GM19463 (cell line): ENCODE measurements at regions not wholly inside any gene's neighbourhood (a gene's known extent, or its start where the extent isn't known, plus 50 kb on each side); places are given as distances from the start of the nearest gene placed in this dataset.
"Not testable (repeated sequence)": the region's sequence is repeated elsewhere in the genome, so short reads cannot be mapped to it uniquely, and the experiment has no call there.

Experiments
- ATAC-seq: cut with Tn5 transposase; IDR thresholded peaks from one replicate; pipeline ENCODE4 v1.9.1; 2021; ENCODE audit warnings: mild to moderate bottlenecking, moderate library complexity; ENCODE audit not compliant: unreplicated experiment

DNA sequence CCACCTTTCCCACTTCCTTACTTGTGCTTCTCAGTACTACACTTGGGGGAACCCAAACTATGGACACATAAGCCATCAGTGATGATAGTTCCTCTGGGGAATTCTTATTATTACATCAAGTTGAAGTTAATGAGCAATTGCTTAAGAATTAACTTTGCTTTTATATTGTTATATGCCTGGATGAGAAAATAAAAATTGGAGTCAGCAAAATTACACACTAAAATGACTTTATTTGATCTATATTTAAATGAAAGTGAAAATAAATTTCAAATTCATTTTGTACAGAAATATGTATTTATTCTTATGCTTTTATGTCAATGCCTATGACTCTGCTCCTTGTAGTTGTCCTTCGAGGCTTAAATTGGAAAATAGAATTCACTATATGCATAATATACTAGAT lies 149.4 kb upstream of the KCND2 start:
- no peak for ATAC-seq

DNA sequence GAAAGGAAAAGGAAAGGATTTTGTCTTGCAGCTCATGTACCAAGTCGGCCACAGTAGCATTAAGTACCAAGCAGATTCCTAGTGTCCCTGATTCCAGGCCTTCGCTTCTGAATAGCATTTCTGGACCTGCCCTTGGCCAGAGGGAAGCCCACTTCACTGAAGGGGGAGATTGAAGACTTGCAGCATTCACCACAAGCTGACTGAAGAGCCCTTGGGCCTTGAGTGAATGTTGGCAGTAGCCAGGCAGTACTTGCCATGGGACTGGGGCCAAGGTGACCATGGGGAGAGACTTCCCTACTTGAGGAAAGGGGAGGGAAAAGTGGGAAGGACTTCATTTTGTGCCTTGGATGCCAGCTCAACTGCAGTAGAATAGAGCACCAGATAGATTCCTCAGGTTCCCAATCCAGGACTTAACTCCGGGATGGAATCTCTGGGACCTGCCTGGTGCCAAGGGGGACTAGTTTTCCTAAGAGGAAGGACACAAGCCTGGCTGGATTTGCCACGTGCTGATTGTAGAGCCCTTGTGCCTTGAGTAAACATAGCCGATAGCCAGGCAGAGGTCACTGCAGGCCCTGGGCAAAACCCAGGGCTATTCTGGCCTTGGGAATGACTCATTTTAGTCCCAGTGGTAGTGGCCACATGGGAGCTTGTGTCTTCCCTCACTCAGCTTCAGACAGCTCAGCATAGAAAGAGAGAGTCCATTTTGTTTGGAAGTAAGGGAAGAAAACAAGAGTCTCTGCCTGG lies 141.7 kb upstream of the KCND2 start:
- ATAC-seq, result no peak

- no peak for ATAC-seq
These were observed 134.5 kb upstream of the KCND2 start for GRCh38 chr7:120138497-120138896.

GRCh38 chr7:120156476-120156875 lies 116.5 kb upstream of the KCND2 start:
- ATAC-seq, result no peak

DNA sequence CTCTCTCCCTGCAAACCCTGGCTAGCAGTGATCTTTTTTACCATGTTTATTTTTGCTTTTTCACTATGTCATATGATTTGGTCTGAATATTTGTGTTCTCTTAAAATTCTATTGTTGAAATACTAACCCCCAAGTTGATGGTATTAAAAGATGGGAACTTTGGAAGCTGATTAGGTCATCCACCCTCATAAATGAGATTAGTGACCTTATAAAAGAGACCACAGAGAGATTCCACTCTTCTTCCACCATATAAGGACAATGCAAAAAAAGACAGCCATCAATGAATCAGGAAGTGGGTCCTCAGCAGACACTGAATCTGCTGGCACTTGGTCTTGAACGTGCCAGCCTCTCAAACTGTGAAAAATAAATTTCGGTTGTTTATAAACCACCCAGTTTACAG lies 112.8 kb upstream of the KCND2 start:
- ATAC-seq, result no peak

DNA sequence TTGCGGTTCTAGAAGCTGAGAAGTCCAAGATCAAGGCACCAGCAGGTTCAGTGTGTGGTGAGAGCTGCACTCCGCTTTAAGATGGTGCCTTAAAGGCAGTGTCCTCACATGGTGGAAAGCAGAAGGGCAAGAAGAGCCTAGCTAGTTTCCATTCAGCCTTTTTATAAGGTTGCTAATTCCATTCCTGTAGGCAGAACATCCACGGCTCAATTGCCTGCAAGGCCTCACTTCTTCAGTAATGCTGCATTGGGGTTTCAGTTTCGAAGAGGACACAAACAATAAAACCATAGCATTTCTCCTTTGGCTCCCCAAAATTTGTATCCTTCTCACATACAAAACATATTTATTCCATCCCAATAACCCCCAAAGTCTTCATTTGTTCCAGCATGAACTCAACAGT lies 109.5 kb upstream of the KCND2 start:
- ATAC-seq, result no peak

GRCh38 chr7:120165227-120165626 lies 107.7 kb upstream of the KCND2 start:
- ATAC-seq, result no peak

GRCh38 chr7:120168066-120168465 lies 104.9 kb upstream of the KCND2 start:
- no peak for ATAC-seq

- no peak for ATAC-seq
These were observed 102.8 kb upstream of the KCND2 start for GRCh38 chr7:120169996-120170783.

GRCh38 chr7:120170834-120171233 lies 102.1 kb upstream of the KCND2 start:
- ATAC-seq, result no peak

DNA sequence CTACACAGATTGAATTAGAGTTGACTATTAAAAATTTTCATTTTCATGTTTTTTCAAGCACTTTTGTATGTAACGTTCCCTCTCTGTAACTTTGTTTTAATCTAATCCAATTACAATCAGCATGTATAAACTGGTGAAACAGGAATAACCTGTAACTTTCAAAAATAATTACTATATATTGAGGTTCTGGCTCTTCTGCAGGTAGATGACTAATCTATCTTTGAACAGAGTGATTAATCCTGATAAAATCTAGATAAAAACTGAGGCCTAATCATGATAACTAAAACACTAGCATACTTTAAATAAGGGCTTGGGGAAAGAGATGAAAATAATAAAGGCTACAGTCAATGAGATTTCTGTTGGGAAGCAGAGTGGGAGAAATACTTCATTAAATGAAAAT lies 101.6 kb upstream of the KCND2 start:
- ATAC-seq, result no peak

DNA sequence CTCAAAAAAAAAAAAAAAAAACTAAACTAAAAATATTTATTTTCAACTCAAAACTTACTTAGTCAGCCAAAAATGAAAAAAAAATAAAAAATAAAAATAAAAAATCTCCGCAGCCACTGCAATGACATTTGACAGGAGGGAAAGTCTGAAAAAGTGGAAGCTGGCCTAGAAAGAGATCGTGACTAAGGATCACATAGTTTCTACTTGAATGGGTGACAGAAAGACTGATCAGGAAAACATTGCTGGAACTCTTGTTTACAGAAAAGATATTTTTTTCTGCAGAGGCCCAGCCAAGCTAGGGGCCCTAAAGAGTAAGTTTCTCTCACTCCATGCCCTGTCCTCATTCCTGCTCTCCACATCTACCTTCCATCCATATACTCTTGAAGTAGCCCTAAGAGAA lies 92.8 kb upstream of the KCND2 start:
- ATAC-seq, result no peak

GRCh38 chr7:120181499-120181898 lies 91.5 kb upstream of the KCND2 start:
- no peak for ATAC-seq

DNA sequence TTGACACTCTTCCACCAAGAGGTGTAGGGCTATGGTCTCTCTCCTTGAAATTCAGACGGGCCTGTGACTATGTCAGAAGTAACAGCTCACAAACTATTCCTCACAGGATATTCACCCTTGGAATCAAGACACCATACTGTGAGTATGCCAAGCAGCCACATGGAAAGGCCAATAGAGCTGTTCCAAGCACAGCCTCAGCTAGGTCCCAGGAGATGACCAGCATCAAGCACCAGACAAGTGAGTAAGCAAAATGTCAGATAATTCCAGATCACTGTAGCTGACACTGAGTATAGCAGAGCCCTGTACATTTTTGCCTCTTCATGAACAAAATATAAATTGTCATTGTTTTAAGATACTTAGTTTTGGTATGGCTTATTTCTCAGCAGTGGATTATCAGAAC lies 88.1 kb upstream of the KCND2 start:
- ATAC-seq, result no peak

DNA sequence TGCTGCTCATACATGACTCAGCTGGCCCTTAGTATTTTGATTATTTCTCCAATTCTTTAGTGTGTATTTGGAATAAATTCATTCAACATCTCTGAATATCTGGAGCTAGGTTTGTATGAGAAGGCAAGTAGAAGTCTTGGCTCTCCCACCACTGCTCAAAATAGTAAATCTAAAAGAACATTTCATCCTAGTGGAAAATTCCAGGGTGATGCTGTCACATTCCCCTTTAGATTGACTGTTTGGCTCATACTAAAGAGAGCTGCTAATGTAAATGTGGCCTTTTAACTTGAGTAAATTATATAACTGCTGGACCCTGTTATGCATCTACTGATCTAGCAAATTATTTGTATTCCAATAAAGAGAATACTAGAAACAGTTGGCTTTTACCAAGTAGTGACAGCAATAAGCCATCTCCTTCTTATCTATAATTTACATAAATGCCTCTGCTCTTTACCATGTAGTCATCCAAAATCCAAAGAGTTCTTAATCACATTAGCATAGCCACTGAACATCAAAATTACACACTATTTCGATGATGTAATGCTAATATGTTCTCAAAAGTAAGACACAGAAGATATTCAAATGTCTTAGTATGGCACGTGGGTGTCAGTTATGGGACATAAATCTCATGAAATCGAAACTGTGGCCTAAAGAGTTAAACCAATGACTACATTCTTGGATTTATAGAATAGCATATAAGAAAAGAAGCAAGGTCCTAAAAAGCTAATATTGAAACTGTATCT lies 86.9 kb upstream of the KCND2 start:
- no peak for ATAC-seq

GRCh38 chr7:120186688-120187087 lies 86.3 kb upstream of the KCND2 start:
- ATAC-seq, result no peak

GRCh38 chr7:120189623-120190022 lies 83.4 kb upstream of the KCND2 start:
- ATAC-seq, result no peak

GRCh38 chr7:120190109-120190508 lies 82.9 kb upstream of the KCND2 start:
- no peak for ATAC-seq

DNA sequence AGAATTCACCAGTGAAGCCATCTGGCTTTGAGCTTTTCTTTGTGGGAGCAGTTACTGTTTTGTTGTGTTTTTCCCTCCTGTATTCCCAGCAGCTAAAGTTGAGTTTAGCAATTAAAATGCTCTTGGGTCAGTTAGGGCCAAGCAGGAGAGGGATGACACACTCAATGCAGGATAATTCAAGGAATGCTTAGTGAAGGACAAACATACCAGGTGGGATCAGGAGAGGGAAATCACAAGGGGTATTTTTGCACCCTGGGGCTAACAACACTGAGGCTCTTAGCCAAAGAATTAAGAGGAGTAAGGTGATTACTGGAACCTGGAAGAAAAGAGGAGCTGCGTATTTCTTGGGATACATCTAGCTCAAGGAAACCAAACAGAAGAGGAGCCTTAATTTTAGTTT lies 82.4 kb upstream of the KCND2 start:
- no peak for ATAC-seq

- ATAC-seq, result not testable (repeated sequence)
These were observed 81.6 kb upstream of the KCND2 start for GRCh38 chr7:120191423-120191822.

DNA sequence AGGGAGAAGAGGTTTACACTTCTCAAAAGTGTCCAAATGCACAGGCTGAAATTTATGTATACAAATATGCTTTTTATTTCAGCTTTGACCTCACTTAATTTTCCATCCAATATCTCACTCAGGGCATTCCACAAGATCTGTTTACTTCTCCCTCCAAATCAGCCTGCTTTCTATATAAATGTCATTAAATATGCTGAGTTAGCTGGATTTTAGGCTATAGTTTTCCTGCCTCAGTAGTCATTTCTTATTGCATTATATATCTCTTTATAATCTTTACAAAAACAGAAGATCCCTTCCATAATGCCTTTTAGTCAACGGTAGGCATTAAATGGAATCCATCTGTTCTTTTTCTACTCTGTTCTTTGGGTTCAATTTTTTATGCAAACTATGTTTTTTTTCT lies 71.7 kb upstream of the KCND2 start:
- ATAC-seq, result no peak

DNA sequence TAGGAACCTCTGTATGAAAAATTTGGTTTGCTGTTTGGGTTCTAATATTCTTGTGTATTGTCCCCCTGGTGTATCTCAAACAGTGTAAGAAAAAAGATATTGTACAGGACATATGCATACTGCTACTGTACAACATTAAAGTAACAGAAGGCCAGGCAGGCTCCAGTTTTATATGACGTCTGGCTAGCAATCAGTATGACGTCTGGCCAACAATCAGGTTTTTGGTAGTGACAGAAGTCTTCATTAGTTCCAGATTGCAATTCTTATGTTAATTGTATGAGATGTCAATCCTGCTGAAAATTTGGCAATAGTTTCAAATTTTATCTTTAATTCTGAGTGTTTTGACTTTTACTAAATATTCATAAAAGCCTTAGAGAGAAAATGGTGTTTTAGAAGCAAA lies 67.9 kb upstream of the KCND2 start:
- ATAC-seq, result no peak
